ENCODE measurements at regions not wholly inside any gene's neighbourhood (a gene's known extent, or its start where the extent isn't known, plus 50 kb on each side); places are given as distances from the start of the nearest gene placed in this dataset.

GRCh38 chr3:94513600-94513999 lies 450.7 kb downstream of the NSUN3 start:
- no peak for DNase-seq (ENCODE audit: low read depth)
- H3K4me3 ChIP-seq (ENCODE audit: low read depth, low read length), result no peak overlapping the region
- no peaks in the 10 kb centered on the region for H3K27me3 ChIP-seq (ENCODE audit: control insufficient read depth, insufficient read depth, low read length)
- no peaks in the 10 kb centered on the region for H3K36me3 ChIP-seq (ENCODE audit: control insufficient read depth, insufficient read depth, low read length)
- TF ChIP-seq CTCF (IDR thresholded peaks at IDR 0.05; ENCODE audit: insufficient read depth, low read length, poor library complexity, severe bottlenecking), result no peak

- no peaks in the 10 kb centered on the region for H3K36me3 ChIP-seq (ENCODE audit: control insufficient read depth, insufficient read depth, low read length)
- DNase-seq (ENCODE audit: low read depth), result no peak
- TF ChIP-seq CTCF (IDR thresholded peaks at IDR 0.05; ENCODE audit: insufficient read depth, low read length, poor library complexity, severe bottlenecking), result no peak
- H3K27me3 ChIP-seq (ENCODE audit: control insufficient read depth, insufficient read depth, low read length), result no peaks in the 10 kb centered on the region
- H3K4me3 ChIP-seq (ENCODE audit: low read depth, low read length), result no peak overlapping the region
These were observed 453.1 kb downstream of the NSUN3 start for GRCh38 chr3:94515983-94516382.

GRCh38 chr3:94520364-94520763 lies 457.5 kb downstream of the NSUN3 start:
- TF ChIP-seq CTCF (IDR thresholded peaks at IDR 0.05; ENCODE audit: insufficient read depth, low read length, poor library complexity, severe bottlenecking), result no peak
- no peak overlapping the region for H3K4me3 ChIP-seq (ENCODE audit: low read depth, low read length)
- no peaks in the 10 kb centered on the region for H3K27me3 ChIP-seq (ENCODE audit: control insufficient read depth, insufficient read depth, low read length)
- DNase-seq (ENCODE audit: low read depth), result no peak
- no peaks in the 10 kb centered on the region for H3K36me3 ChIP-seq (ENCODE audit: control insufficient read depth, insufficient read depth, low read length)

GRCh38 chr3:94522488-94522887 lies 459.6 kb downstream of the NSUN3 start:
- peak; percentile 51 for TF ChIP-seq CTCF (IDR thresholded peaks at IDR 0.05; ENCODE audit: insufficient read depth, low read length, poor library complexity, severe bottlenecking)
- Histone ChIP-seq H3K4me3 (ENCODE audit: low read depth, low read length) (no peak overlapping the region), H3K27me3 (ENCODE audit: control insufficient read depth, insufficient read depth, low read length) (no peaks in the 10 kb centered on the region), H3K36me3 (ENCODE audit: control insufficient read depth, insufficient read depth, low read length) (no peaks in the 10 kb centered on the region)
- DNase-seq (ENCODE audit: low read depth), result no peak

GRCh38 chr3:94524102-94524919 lies 461.4 kb downstream of the NSUN3 start:
- DNase-seq (ENCODE audit: low read depth), result no peak
- H3K36me3 ChIP-seq (ENCODE audit: control insufficient read depth, insufficient read depth, low read length), result no peaks in the 10 kb centered on the region
- TF ChIP-seq CTCF (IDR thresholded peaks at IDR 0.05; ENCODE audit: insufficient read depth, low read length, poor library complexity, severe bottlenecking), result no peak
- H3K4me3 ChIP-seq (ENCODE audit: low read depth, low read length), result no peak overlapping the region
- no peaks in the 10 kb centered on the region for H3K27me3 ChIP-seq (ENCODE audit: control insufficient read depth, insufficient read depth, low read length)

GRCh38 chr3:94525043-94525442 lies 462.2 kb downstream of the NSUN3 start:
- Histone ChIP-seq H3K27me3 (ENCODE audit: control insufficient read depth, insufficient read depth, low read length) (no peaks in the 10 kb centered on the region), H3K36me3 (ENCODE audit: control insufficient read depth, insufficient read depth, low read length) (no peaks in the 10 kb centered on the region), H3K4me3 (ENCODE audit: low read depth, low read length) (no peak overlapping the region)
- DNase-seq (ENCODE audit: low read depth), result no peak
- TF ChIP-seq CTCF (IDR thresholded peaks at IDR 0.05; ENCODE audit: insufficient read depth, low read length, poor library complexity, severe bottlenecking), result peak; percentile 49

All from kidney epithelial cell (primary cell).